Ishikawa (cell line): ENCODE measurements at regions not wholly inside any gene's neighbourhood (a gene's known extent, or its start where the extent isn't known, plus 50 kb on each side); places are given as distances from the start of the nearest gene placed in this dataset.

Source experiments
- CEBPB ChIP-seq: IDR thresholded peaks from 2 replicates; pipeline ENCODE4 v1.6.1; 2012
- EGR1 ChIP-seq: IDR thresholded peaks from 2 replicates; pipeline ENCODE4 v1.6.1; 2012
- EP300 ChIP-seq: IDR thresholded peaks from 2 replicates; pipeline ENCODE4 v1.6.1; 2012; ENCODE audit warnings: borderline replicate concordance
- FOXM1 ChIP-seq: IDR thresholded peaks from 2 replicates; pipeline ENCODE4 v1.6.1; 2012; ENCODE audit warnings: low read depth, borderline replicate concordance
- MAX ChIP-seq: IDR thresholded peaks from 2 replicates; pipeline ENCODE4 v1.6.1; 2012
- TAF1 ChIP-seq: IDR thresholded peaks from 2 replicates; pipeline ENCODE4 v1.6.1; 2012; ENCODE audit warnings: low read depth, mild to moderate bottlenecking
- TEAD4 ChIP-seq: IDR thresholded peaks from 2 replicates; pipeline ENCODE4 v1.6.1; 2012
- USF1 ChIP-seq: IDR thresholded peaks from 2 replicates; pipeline ENCODE4 v1.6.1; 2012
- YY1 ChIP-seq: IDR thresholded peaks from 2 replicates; pipeline ENCODE4 v1.6.1; 2012; ENCODE audit warnings: low read depth
- ZBTB7A ChIP-seq: IDR thresholded peaks from 2 replicates; pipeline ENCODE4 v1.6.1; 2012; ENCODE audit warnings: low read depth
- TF ChIP-seq, protein P1 (sequence below): IDR thresholded peaks from 2 replicates; pipeline ENCODE4 v1.6.1; 2012; ENCODE audit warnings: low read depth, mild to moderate bottlenecking

DNA sequence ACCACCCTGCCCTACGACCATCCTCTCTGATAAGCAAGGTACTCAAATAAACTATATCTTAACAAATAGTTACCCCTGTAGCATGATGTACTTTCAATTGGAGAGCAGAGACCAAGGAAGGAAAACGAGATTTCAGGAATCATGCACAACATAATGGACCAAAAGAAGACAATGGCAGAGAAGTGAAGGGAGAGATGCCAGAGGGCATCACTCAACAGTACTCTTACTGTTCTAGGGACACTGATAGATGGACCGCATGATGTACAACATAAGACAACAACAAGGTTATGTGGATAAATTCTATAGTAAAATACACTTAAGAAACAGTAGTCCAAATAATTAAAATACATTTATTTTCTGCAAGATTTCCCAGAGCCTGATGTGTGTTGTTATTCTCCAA lies 77.5 kb upstream of the IFNG-AS1 start:
- no peak for TF ChIP-seq EP300
- TF ChIP-seq EGR1: no peak
- TF ChIP-seq, protein P1, sequence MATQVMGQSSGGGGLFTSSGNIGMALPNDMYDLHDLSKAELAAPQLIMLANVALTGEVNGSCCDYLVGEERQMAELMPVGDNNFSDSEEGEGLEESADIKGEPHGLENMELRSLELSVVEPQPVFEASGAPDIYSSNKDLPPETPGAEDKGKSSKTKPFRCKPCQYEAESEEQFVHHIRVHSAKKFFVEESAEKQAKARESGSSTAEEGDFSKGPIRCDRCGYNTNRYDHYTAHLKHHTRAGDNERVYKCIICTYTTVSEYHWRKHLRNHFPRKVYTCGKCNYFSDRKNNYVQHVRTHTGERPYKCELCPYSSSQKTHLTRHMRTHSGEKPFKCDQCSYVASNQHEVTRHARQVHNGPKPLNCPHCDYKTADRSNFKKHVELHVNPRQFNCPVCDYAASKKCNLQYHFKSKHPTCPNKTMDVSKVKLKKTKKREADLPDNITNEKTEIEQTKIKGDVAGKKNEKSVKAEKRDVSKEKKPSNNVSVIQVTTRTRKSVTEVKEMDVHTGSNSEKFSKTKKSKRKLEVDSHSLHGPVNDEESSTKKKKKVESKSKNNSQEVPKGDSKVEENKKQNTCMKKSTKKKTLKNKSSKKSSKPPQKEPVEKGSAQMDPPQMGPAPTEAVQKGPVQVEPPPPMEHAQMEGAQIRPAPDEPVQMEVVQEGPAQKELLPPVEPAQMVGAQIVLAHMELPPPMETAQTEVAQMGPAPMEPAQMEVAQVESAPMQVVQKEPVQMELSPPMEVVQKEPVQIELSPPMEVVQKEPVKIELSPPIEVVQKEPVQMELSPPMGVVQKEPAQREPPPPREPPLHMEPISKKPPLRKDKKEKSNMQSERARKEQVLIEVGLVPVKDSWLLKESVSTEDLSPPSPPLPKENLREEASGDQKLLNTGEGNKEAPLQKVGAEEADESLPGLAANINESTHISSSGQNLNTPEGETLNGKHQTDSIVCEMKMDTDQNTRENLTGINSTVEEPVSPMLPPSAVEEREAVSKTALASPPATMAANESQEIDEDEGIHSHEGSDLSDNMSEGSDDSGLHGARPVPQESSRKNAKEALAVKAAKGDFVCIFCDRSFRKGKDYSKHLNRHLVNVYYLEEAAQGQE: no peak
- no peak for TF ChIP-seq FOXM1
- no peak for TF ChIP-seq USF1
- no peak for TF ChIP-seq TAF1
- no peak for TF ChIP-seq YY1
- TF ChIP-seq TEAD4: no peak
- TF ChIP-seq CEBPB: no peak
- no peak for TF ChIP-seq MAX
- no peak for TF ChIP-seq ZBTB7A
